HepG2 (cell line): ENCODE measurements at regions not wholly inside any gene's neighbourhood (a gene's known extent, or its start where the extent isn't known, plus 50 kb on each side); places are given as distances from the start of the nearest gene placed in this dataset.

Experiments used
- ATAC-seq: fragments of 200-7000 bp; cut with Tn5 transposase; 3 replicates; pipeline ENCODE4 v1.9.1; 2020; ENCODE audit warnings: mild to moderate bottlenecking, moderate library complexity
- BruUV-seq: library from RNA; stranded (reverse); fragments of 400-500 nt; replicated peaks from 2 replicates; lab custom pipeline; 2021; lab: Mats Ljungman, UMichigan
- CTCF ChIA-PET: fragments of 300-600 bp; formaldehyde crosslinking; extraction: SDS; loops from one replicate; lab custom pipeline; 2021; ENCODE audit warnings: low total read pairs, inconsistent platforms, low intra/inter-chr PET ratio; lab: Yijun Ruan, JAX
- POLR2A ChIA-PET: fragments of 350-600 bp; sonication (Branson Sonifier 250); formaldehyde crosslinking; loops from one replicate; lab custom pipeline; 2020; ENCODE audit warnings: antibody characterized with exemption, inconsistent platforms; lab: Yijun Ruan, JAX
- DNase-seq: peaks from one replicate; pipeline ENCODE4 v3.0.0-alpha.2; 2015; ENCODE audit warnings: low spot score
- FAIRE-seq: peaks from 3 replicates; lab custom pipeline; 2011; peaks lifted over from hg19 to GRCh38; lab: Jason Lieb, UNC
- H2AFZ ChIP-seq: one replicate; pipeline ENCODE4 v1.6.1; 2011; ENCODE audit warnings: low read length, inconsistent platforms
- H3K27ac ChIP-seq: fragments of 300-600 bp; 3 replicates; pipeline ENCODE4 v1.8.0; 2011; ENCODE audit warnings: mixed run types, mild to moderate bottlenecking, mixed read lengths, low read length, inconsistent platforms; ENCODE audit not compliant: insufficient read depth; ENCODE audit errors: extremely low read length
- H3K27me3 ChIP-seq, 2 experiments: fragments of 200-600 bp in 1 of 2; 2 replicates in 1 of 2; 3 replicates in 1 of 2; pipeline versions ENCODE4 v1.6.0 to v1.8.0; 2011; ENCODE audit warnings: low read length in 2 of 2, mild to moderate bottlenecking in 2 of 2, moderate library complexity in 2 of 2, inconsistent platforms in 1 of 2; ENCODE audit not compliant: insufficient read depth in 2 of 2, control insufficient read depth in 1 of 2
- H3K36me3 ChIP-seq, 2 experiments: fragments of 200-600 bp in 1 of 2; replicated peaks in 1 of 2; 2 replicates in 1 of 2; 3 replicates in 1 of 2; pipeline versions ENCODE4 v1.5.1 to v1.8.0; 2011; ENCODE audit warnings: low read length in 2 of 2, inconsistent platforms in 1 of 2; ENCODE audit not compliant: insufficient read depth in 2 of 2, control insufficient read depth in 1 of 2
- H3K4me1 ChIP-seq: 2 replicates; pipeline ENCODE4 v1.5.1; 2012; ENCODE audit warnings: low read length, inconsistent platforms; ENCODE audit not compliant: insufficient read depth
- H3K4me2 ChIP-seq: 2 replicates; pipeline ENCODE4 v1.6.0; 2011; ENCODE audit warnings: low read depth, low read length, inconsistent platforms
- H3K4me3 ChIP-seq, 3 experiments: fragments of 200-600 bp in 1 of 3; sonication (generic), shearing (Covaris generic) in 1 of 3; replicated peaks in 1 of 3; 2 replicates each; pipeline ENCODE4 v1.5.1; 2011 to 2016; ENCODE audit warnings: low read length in 3 of 3, inconsistent platforms in 2 of 3, low read depth in 2 of 3, mild to moderate bottlenecking in 2 of 3, control low read depth in 1 of 3, mixed read lengths in 1 of 3; ENCODE audit not compliant: insufficient read depth in 1 of 3
- H3K79me2 ChIP-seq: one replicate; pipeline ENCODE4 v1.6.1; 2011; ENCODE audit warnings: low read length, inconsistent platforms; ENCODE audit not compliant: insufficient read depth
- H3K9ac ChIP-seq: 2 replicates; pipeline ENCODE4 v1.6.0; 2011; ENCODE audit warnings: mild to moderate bottlenecking, low read depth, low read length, inconsistent platforms; ENCODE audit not compliant: insufficient read depth
- H3K9me3 ChIP-seq: 2 replicates; pipeline ENCODE4 v1.5.1; 2012; ENCODE audit warnings: mild to moderate bottlenecking, low read length
- H4K20me1 ChIP-seq: 2 replicates; pipeline ENCODE4 v1.6.0; 2011; ENCODE audit warnings: inconsistent platforms, mild to moderate bottlenecking, low read length, moderate library complexity; ENCODE audit not compliant: insufficient read depth
- TBX2 ChIP-seq: sonication (generic); formaldehyde crosslinking; IDR thresholded peaks from 2 replicates; pipeline ENCODE4 v1.5.0; 2020; ENCODE audit warnings: missing genetic modification reagents, mild to moderate bottlenecking, borderline replicate concordance
- ZNF296 ChIP-seq: sonication (generic); formaldehyde crosslinking; conservative IDR thresholded peaks from 2 replicates; pipeline ENCODE4 v1.5.0; 2020; ENCODE audit warnings: mild to moderate bottlenecking, missing genetic modification reagents
- ZNF446 ChIP-seq: sonication (generic); formaldehyde crosslinking; IDR thresholded peaks from 2 replicates; pipeline ENCODE4 v1.5.0; 2020; ENCODE audit warnings: mild to moderate bottlenecking, missing genetic modification reagents
- ZNF549 ChIP-seq: sonication (generic); formaldehyde crosslinking; IDR thresholded peaks from 2 replicates; pipeline ENCODE4 v1.5.0; 2020; ENCODE audit warnings: missing genetic modification reagents
- WGBS: methylation state at CpG from one replicate; pipeline ENCODE4 v1.1.6; 2017; ENCODE audit warnings: low lambda C conversion rate; 5-methylcytosine and 5-hydroxymethylcytosine counted together
- in situ Hi-C: cut with HindIII; loops from 2 replicates; pipeline ENCODE4 v1.10.0; 2017; ENCODE audit warnings: low pct_unique_long_range_greater_than_20kb; ENCODE audit not compliant: extremely low pct_ligation_motif_present
- intact Hi-C: fragments of 100-400 bp; cut with micrococcal nuclease; formaldehyde crosslinking; loops from one replicate; pipeline ENCODE4 v1.10.0; 2022; ENCODE audit not compliant: unreplicated experiment
- TF ChIP-seq, protein P1 (sequence below): sonication (generic); formaldehyde crosslinking; IDR thresholded peaks from 2 replicates; pipeline ENCODE4 v1.5.0; 2020; ENCODE audit warnings: missing genetic modification reagents, mild to moderate bottlenecking, borderline replicate concordance
- TF ChIP-seq, protein P2 (sequence below): sonication (generic); formaldehyde crosslinking; IDR thresholded peaks from 2 replicates; pipeline ENCODE4 v1.8.0; 2022; ENCODE audit warnings: mild to moderate bottlenecking, missing genetic modification reagents, moderate library complexity

DNA sequence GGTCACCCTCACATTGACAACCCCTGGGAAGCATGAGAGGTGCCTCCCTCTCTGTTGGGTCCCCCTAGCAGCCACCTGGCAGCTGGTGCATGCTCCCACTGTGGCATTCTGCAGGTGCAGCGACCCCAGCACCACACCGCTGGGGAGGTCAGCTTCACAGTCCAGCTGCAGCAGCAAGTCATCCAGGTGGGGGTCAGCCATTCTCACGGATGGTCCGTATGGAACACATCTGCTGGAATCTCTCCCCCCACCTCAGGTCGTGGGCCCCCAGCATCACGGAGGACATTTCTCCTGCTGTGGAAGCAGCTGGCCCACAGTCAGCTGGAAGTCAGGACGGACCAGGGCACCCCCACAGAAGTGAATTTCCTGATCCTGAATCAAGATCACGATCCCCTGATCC, 201.3 kb downstream of the COG6 start (continued):
- TF ChIP-seq, protein P1, sequence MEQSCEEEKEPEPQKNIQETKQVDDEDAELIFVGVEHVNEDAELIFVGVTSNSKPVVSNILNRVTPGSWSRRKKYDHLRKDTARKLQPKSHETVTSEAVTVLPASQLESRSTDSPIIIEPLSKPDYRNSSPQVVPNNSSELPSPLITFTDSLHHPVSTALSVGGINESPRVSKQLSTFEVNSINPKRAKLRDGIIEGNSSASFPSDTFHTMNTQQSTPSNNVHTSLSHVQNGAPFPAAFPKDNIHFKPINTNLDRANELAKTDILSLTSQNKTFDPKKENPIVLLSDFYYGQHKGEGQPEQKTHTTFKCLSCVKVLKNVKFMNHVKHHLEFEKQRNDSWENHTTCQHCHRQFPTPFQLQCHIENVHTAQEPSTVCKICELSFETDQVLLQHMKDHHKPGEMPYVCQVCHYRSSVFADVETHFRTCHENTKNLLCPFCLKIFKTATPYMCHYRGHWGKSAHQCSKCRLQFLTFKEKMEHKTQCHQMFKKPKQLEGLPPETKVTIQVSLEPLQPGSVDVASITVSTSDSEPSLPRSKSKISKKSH (CRISPR knock-in tag) = no peak
- TF ChIP-seq, all 625 proteins: peak for 0

DNA sequence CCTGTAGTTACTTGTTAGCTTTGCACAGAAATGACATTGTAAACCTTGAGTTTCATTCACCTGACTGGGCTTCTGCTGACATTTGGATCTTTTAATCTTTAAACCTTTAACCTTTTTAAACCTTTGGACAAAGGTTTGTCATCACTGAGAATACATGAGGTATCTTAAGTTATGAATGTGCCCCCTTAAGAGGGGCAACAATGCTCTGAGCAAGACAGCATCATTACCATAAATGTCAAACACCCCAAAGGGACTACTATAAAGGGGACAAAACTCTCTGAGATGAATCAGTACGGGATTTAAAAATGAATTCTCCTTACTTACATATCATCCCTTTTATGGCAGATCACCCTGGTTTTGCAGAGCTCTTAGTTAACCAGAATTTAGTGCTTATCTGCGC, 203.3 kb downstream of the COG6 start:
- FAIRE-seq (no peak), DNase-seq (no peak), ATAC-seq (no peak)
- ChIA-PET CTCF (no interaction called here), POLR2A (no interaction called here)
- Histone ChIP-seq H3K9ac (no peak overlapping the region), H3K4me1 (no peaks in the 10 kb centered on the region), H3K9me3 (no peaks in the 10 kb centered on the region), H3K4me2 (no peak overlapping the region), H3K36me3 (no peaks in the 10 kb centered on the region), H3K27me3 (no peaks in the 10 kb centered on the region; a peak in 1 of 5 replicates), H4K20me1 (no peaks in the 10 kb centered on the region), H3K79me2 (no peaks in the 10 kb centered on the region), H3K4me3 (no peak overlapping the region), H2AFZ (no peak overlapping the region), H3K27ac (no peak overlapping the region)
- TF ChIP-seq, protein P2, sequence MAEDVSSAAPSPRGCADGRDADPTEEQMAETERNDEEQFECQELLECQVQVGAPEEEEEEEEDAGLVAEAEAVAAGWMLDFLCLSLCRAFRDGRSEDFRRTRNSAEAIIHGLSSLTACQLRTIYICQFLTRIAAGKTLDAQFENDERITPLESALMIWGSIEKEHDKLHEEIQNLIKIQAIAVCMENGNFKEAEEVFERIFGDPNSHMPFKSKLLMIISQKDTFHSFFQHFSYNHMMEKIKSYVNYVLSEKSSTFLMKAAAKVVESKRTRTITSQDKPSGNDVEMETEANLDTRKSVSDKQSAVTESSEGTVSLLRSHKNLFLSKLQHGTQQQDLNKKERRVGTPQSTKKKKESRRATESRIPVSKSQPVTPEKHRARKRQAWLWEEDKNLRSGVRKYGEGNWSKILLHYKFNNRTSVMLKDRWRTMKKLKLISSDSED = no peak
- no peak for TF ChIP-seq TBX2
- no peak for TF ChIP-seq ZNF296 (CRISPR knock-in tag)
- no peak for TF ChIP-seq ZNF549 (CRISPR knock-in tag)
- no peak for TF ChIP-seq ZNF446
- WGBS = 8% methylated on average over 2 of the region's 2 CpGs
- intact Hi-C loops (no loop called here), in situ Hi-C loops (no loop called here)
- BruUV-seq = no TSS peak
